IMR-90 (cell line): ENCODE measurements at regions not wholly inside any gene's neighbourhood (a gene's known extent, or its start where the extent isn't known, plus 50 kb on each side); places are given as distances from the start of the nearest gene placed in this dataset.

Experiments
- ATAC-seq: fragments of 200-7000 bp; cut with Tn5 transposase; 2 replicates; pipeline ENCODE4 v1.9.1; 2020; ENCODE audit warnings: low read depth, mild to moderate bottlenecking, moderate library complexity
- BruUV-seq: library from RNA; stranded (reverse); fragments of 400-500 nt; replicated peaks from 2 replicates; lab custom pipeline; 2021; lab: Mats Ljungman, UMichigan
- CTCF ChIA-PET: fragments of 300-600 bp; formaldehyde crosslinking; extraction: SDS; loops from one replicate; lab custom pipeline; 2021; ENCODE audit warnings: antibody characterized with exemption; lab: Yijun Ruan, JAX
- POLR2A ChIA-PET: fragments of 300-600 bp; sonication (Branson Sonifier 250); formaldehyde crosslinking; loops from one replicate; lab custom pipeline; 2022; ENCODE audit warnings: antibody characterized with exemption; ENCODE audit not compliant: unreplicated experiment; lab: Charles Lee
- DNase-seq: peaks from one replicate; pipeline ENCODE4 v3.0.0; 2013
- H2AFZ ChIP-seq: replicated peaks from 2 replicates; pipeline ENCODE3; 2013; ENCODE audit warnings: low read length, mild to moderate bottlenecking; ENCODE audit not compliant: poor library complexity
- H2AK5ac ChIP-seq: 2 replicates; pipeline ENCODE4 v1.6.1; 2013; ENCODE audit warnings: low read depth, low read length, inconsistent platforms
- H2AK9ac ChIP-seq: replicated peaks from 2 replicates; pipeline ENCODE3; 2013; ENCODE audit warnings: mild to moderate bottlenecking, low read depth, low read length, moderate library complexity; ENCODE audit not compliant: poor library complexity
- H2BK120ac ChIP-seq: 2 replicates; pipeline ENCODE4 v1.6.1; 2013; ENCODE audit warnings: low read depth, low read length, inconsistent platforms
- H2BK15ac ChIP-seq: 3 replicates; pipeline ENCODE4 v1.6.1; 2013; ENCODE audit warnings: low read depth, low read length, inconsistent platforms
- H2BK20ac ChIP-seq: 2 replicates; pipeline ENCODE4 v1.6.1; 2013; ENCODE audit warnings: low read depth, mild to moderate bottlenecking, inconsistent platforms, low read length, moderate library complexity
- H2BK5ac ChIP-seq: 2 replicates; pipeline ENCODE4 v1.6.1; 2013; ENCODE audit warnings: mild to moderate bottlenecking, low read depth, low read length, inconsistent platforms; ENCODE audit not compliant: poor library complexity, severe bottlenecking
- H3K14ac ChIP-seq: replicated peaks from 2 replicates; pipeline ENCODE4 v1.6.1; 2013; ENCODE audit warnings: low read depth, low read length, inconsistent platforms
- H3K18ac ChIP-seq: 2 replicates; pipeline ENCODE4 v1.6.1; 2013; ENCODE audit warnings: low read depth, low read length, control low read depth
- H3K23ac ChIP-seq: 2 replicates; pipeline ENCODE4 v1.6.1; 2013; ENCODE audit warnings: low read depth, low read length, inconsistent platforms
- H3K27ac ChIP-seq: 2 replicates; pipeline ENCODE4 v1.5.1; 2013; ENCODE audit warnings: mild to moderate bottlenecking, control low read depth, low read length; ENCODE audit not compliant: insufficient read depth
- H3K27me3 ChIP-seq: 2 replicates; pipeline ENCODE4 v1.6.1; 2013; ENCODE audit warnings: low read length; ENCODE audit not compliant: control insufficient read depth, insufficient read depth
- H3K36me3 ChIP-seq: 2 replicates; pipeline ENCODE4 v1.6.1; 2013; ENCODE audit warnings: low read length, mixed read lengths; ENCODE audit not compliant: control insufficient read depth, insufficient read depth
- H3K4ac ChIP-seq: 2 replicates; pipeline ENCODE4 v1.6.1; 2013; ENCODE audit warnings: low read depth, low read length, inconsistent platforms
- H3K4me1 ChIP-seq: 2 replicates; pipeline ENCODE4 v1.6.1; 2013; ENCODE audit warnings: low read length, mixed read lengths; ENCODE audit not compliant: control insufficient read depth, insufficient read depth
- H3K4me2 ChIP-seq: 2 replicates; pipeline ENCODE4 v1.6.1; 2013; ENCODE audit warnings: low read depth, mild to moderate bottlenecking, control low read depth, low read length, moderate library complexity
- H3K4me3 ChIP-seq: 2 replicates; pipeline ENCODE4 v1.5.1; 2013; ENCODE audit warnings: low read depth, mild to moderate bottlenecking, control low read depth, low read length, moderate library complexity; ENCODE audit not compliant: insufficient read depth
- H3K56ac ChIP-seq: 2 replicates; pipeline ENCODE4 v1.6.1; 2013; ENCODE audit warnings: low read length, inconsistent platforms; ENCODE audit not compliant: insufficient read depth; ENCODE audit errors: extremely low read depth
- H3K79me1 ChIP-seq, 2 experiments: 2 replicates each; pipeline ENCODE4 v1.6.1; 2013; ENCODE audit warnings: low read length in 2 of 2, inconsistent platforms in 1 of 2, low read depth in 1 of 2
- H3K9ac ChIP-seq: 2 replicates; pipeline ENCODE4 v1.6.1; 2013; ENCODE audit warnings: low read depth, low read length, control low read depth
- H3K9me1 ChIP-seq: 2 replicates; pipeline ENCODE4 v1.6.1; 2013; ENCODE audit warnings: low read length, inconsistent platforms; ENCODE audit not compliant: insufficient read depth
- H3K9me3 ChIP-seq: 2 replicates; pipeline ENCODE4 v1.6.1; 2013; ENCODE audit warnings: low read length; ENCODE audit not compliant: control insufficient read depth, insufficient read depth
- H4K20me1 ChIP-seq: 2 replicates; pipeline ENCODE4 v1.6.1; 2013; ENCODE audit warnings: low read length, inconsistent platforms; ENCODE audit not compliant: insufficient read depth
- H4K5ac ChIP-seq: 2 replicates; pipeline ENCODE4 v1.6.1; 2013; ENCODE audit warnings: mild to moderate bottlenecking, low read depth, low read length, control low read depth
- H4K8ac ChIP-seq, 2 experiments: 2 replicates each; pipeline ENCODE4 v1.6.1; 2013; ENCODE audit warnings: low read depth in 2 of 2, low read length in 2 of 2, control low read depth in 1 of 2, inconsistent platforms in 1 of 2
- H4K91ac ChIP-seq: 2 replicates; pipeline ENCODE4 v1.6.1; 2013; ENCODE audit warnings: low read depth, low read length, inconsistent platforms; ENCODE audit not compliant: insufficient read depth
- BHLHE40 ChIP-seq: fragments of 150-350 bp; IDR thresholded peaks from 2 replicates; pipeline ENCODE4 v1.6.1; 2016; ENCODE audit warnings: mild to moderate bottlenecking, low read depth, low read length
- CEBPB ChIP-seq: IDR thresholded peaks from 2 replicates; pipeline ENCODE4 v1.6.1; 2012; ENCODE audit warnings: low read depth, low read length, improper control_type of control experiment
- CHD1 ChIP-seq: IDR thresholded peaks from 2 replicates; pipeline ENCODE4 v1.6.1; 2012; ENCODE audit warnings: low read depth, low read length, improper control_type of control experiment
- ELK1 ChIP-seq: fragments of 150-350 bp; IDR thresholded peaks from 2 replicates; pipeline ENCODE4 v1.6.1; 2016; ENCODE audit warnings: low read depth, mild to moderate bottlenecking, low read length, moderate library complexity, borderline replicate concordance
- FOS ChIP-seq: fragments of 150-350 bp; IDR thresholded peaks from 2 replicates; pipeline ENCODE4 v1.6.1; 2016; ENCODE audit warnings: low read depth, low read length
- MAFK ChIP-seq: IDR thresholded peaks from 2 replicates; pipeline ENCODE4 v1.6.1; 2012; ENCODE audit warnings: low read depth, low read length, improper control_type of control experiment
- MXI1 ChIP-seq: IDR thresholded peaks from 2 replicates; pipeline ENCODE4 v1.6.1; 2012; ENCODE audit warnings: low read depth, mild to moderate bottlenecking, low read length, moderate library complexity, borderline replicate concordance
- NFE2L2 ChIP-seq: fragments of 150-350 bp; IDR thresholded peaks from 2 replicates; pipeline ENCODE4 v1.6.1; 2016; ENCODE audit warnings: low read depth, mild to moderate bottlenecking, low read length
- POLR2A ChIP-seq: IDR thresholded peaks from 2 replicates; pipeline ENCODE4 v1.6.1; 2012; ENCODE audit warnings: mild to moderate bottlenecking, low read depth, low read length
- RAD21 ChIP-seq: IDR thresholded peaks from 2 replicates; pipeline ENCODE4 v1.6.1; 2012; ENCODE audit warnings: low read length, improper control_type of control experiment
- RCOR1 ChIP-seq: IDR thresholded peaks from 2 replicates; pipeline ENCODE4 v1.6.1; 2012; ENCODE audit warnings: mild to moderate bottlenecking, low read length, improper control_type of control experiment; ENCODE audit not compliant: insufficient replicate concordance
- RFX5 ChIP-seq: IDR thresholded peaks from 2 replicates; pipeline ENCODE4 v1.8.0; 2012; ENCODE audit warnings: low read depth, mild to moderate bottlenecking, low read length, moderate library complexity
- SMC3 ChIP-seq: fragments of 150-350 bp; IDR thresholded peaks from 2 replicates; pipeline ENCODE4 v1.6.1; 2016; ENCODE audit warnings: low read depth, mild to moderate bottlenecking, antibody characterized with exemption, low read length, moderate library complexity
- WGBS, 2 experiments: methylation state at CpG; one replicate each; pipeline versions ENCODE4 v1.1.5 to v1.1.7; 2013; ENCODE audit warnings: missing lambda C conversion rate in 2 of 2; ENCODE audit not compliant: insufficient read length in 1 of 2; ENCODE audit errors: extremely low coverage in 2 of 2; 5-methylcytosine and 5-hydroxymethylcytosine counted together
- dilution Hi-C: fragments of 300-500 bp; cut with HindIII; formaldehyde crosslinking; loops from one replicate; pipeline ENCODE4 v1.14.3; 2018; ENCODE audit warnings: low sequenced_read_pairs; ENCODE audit not compliant: unreplicated experiment
- in situ Hi-C: fragments of 300-500 bp; cut with MboI; formaldehyde crosslinking; loops from 3 replicates; pipeline ENCODE4 v1.14.3; 2019; ENCODE audit warnings: low sequenced_read_pairs, inconsistent platforms, mixed read lengths
- intact Hi-C: fragments of 100-400 bp; cut with micrococcal nuclease; formaldehyde crosslinking; loops from 2 replicates; pipeline ENCODE4 v1.10.0; 2022
- TF ChIP-seq, protein P1 (sequence below): conservative IDR thresholded peaks from 2 replicates; pipeline ENCODE4 v1.5.1; 2012; ENCODE audit warnings: mild to moderate bottlenecking, low read depth, low read length, improper control_type of control experiment
- TF ChIP-seq, protein P2 (sequence below): fragments of 150-350 bp; IDR thresholded peaks from 2 replicates; pipeline ENCODE4 v1.6.1; 2017; ENCODE audit warnings: mild to moderate bottlenecking, antibody characterized with exemption, low read length, low read depth

DNA sequence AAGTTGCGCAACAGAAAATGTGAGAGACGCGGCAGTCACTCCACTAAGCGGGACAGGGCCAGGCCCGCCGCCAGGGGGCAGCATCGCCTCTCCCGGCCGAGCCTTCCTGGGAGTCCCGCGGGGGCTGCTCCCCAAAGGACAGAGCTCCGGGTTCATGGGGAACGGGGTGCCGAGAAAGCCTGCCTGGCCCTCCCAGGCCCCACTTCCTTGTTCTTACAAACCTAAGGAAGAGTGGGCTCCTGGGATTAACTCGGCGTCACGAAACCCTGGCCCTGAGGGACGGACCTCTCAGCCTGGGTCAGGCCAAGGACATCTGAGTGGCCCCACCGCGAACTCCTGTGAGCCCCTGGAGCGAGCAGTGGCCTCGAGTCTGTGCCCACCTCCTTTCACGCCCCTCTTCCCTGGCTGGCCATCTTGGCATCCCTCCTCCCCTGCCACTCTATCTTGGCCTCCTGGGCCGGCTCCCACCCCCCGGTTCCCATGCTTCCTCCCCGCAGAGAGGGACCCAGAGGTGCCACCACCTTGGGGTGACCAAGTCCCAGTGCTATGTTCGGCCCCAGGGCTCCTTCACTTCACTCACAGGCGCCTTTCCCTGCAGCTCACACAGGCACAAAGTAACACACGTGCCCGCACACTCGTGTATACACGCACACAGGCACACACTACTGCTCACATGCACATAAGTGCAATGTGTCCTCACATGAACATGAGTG lies 99.9 kb upstream of the FGF3 start:
- peak; percentile 57 for DNase-seq
- H3K79me1 ChIP-seq = no peaks in the 10 kb centered on the region
- no TSS peak for BruUV-seq
- ChIA-PET POLR2A (no interaction called here), CTCF (interaction anchor here (1.2 to 1.5 kb wide), 2 partner anchors 23 to 277 kb away, joined by 3 to 7 read pairs; no protein-coding TSS in a partner anchor)
- intact Hi-C loops (loop anchor here (5.0 kb wide), 1 partner anchor 158 kb away; the partner anchor contains the start of gene ANO1), dilution Hi-C loops (loop anchor here (25.0 kb wide), 1 partner anchor 243 kb away; no protein-coding TSS in a partner anchor), in situ Hi-C loops (no loop called here)
- no peak overlapping the region; the same call in 1 of the 2 replicates for H3K18ac ChIP-seq
- no peak overlapping the region; the same call in 1 of the 2 replicates for H4K5ac ChIP-seq
- H2AK9ac ChIP-seq = peak overlapping the region; percentile 89
- peak overlapping the region; percentile 99 for H2AK5ac ChIP-seq
- 68% methylated on average over 18 of the region's 32 CpGs; no CpG with 5 or more reads in 1 of the 2 experiments for WGBS, 2 experiments
- H3K27me3 ChIP-seq = no peaks in the 10 kb centered on the region; the same call in 1 of the 2 replicates
- H3K9me3 ChIP-seq = no peaks in the 10 kb centered on the region
- H4K91ac ChIP-seq = peak overlapping the region; percentile 66
- H3K14ac ChIP-seq = peak overlapping the region; percentile 71
- H2BK5ac ChIP-seq = no peak overlapping the region
- H4K8ac ChIP-seq = peak overlapping the region in 1 of 2 experiments; percentile 72; a peak in 1 of 4 replicates
- no peak overlapping the region for H3K23ac ChIP-seq
- no peak overlapping the region for H3K9ac ChIP-seq
- H3K4ac ChIP-seq = peak overlapping the region; percentile 90
- no peak overlapping the region for H3K27ac ChIP-seq
- H2BK20ac ChIP-seq = peak overlapping the region; percentile 81
- H3K4me3 ChIP-seq = no peak overlapping the region
- no peaks in the 10 kb centered on the region for H4K20me1 ChIP-seq
- peak overlapping the region; percentile 88 for H2BK120ac ChIP-seq
- peak overlapping the region; percentile 54; the same call in 2 of the 3 replicates for H2BK15ac ChIP-seq
- no peaks in the 10 kb centered on the region for H3K36me3 ChIP-seq
- H2AFZ ChIP-seq = peak overlapping the region; percentile 81
- no peak overlapping the region for H3K56ac ChIP-seq
- peak; percentile 68 for ATAC-seq
- H3K4me1 ChIP-seq = peaks cover 7% of the 10 kb centered on the region
- no peak overlapping the region for H3K4me2 ChIP-seq
- H3K9me1 ChIP-seq = no peaks in the 10 kb centered on the region
- TF ChIP-seq RAD21 (peak; percentile 88), FOS (no peak), POLR2A (0 out of 2 replicates have a peak, but pooled peaks have one; percentile 26), RCOR1 (no peak), CHD1 (no peak), BHLHE40 (no peak), ELK1 (no peak), RFX5 (no peak), NFE2L2 (no peak), SMC3 (peak; percentile 96), MAFK (no peak), MXI1 (no peak), CEBPB (peak; percentile 100)
- TF ChIP-seq, protein P1, sequence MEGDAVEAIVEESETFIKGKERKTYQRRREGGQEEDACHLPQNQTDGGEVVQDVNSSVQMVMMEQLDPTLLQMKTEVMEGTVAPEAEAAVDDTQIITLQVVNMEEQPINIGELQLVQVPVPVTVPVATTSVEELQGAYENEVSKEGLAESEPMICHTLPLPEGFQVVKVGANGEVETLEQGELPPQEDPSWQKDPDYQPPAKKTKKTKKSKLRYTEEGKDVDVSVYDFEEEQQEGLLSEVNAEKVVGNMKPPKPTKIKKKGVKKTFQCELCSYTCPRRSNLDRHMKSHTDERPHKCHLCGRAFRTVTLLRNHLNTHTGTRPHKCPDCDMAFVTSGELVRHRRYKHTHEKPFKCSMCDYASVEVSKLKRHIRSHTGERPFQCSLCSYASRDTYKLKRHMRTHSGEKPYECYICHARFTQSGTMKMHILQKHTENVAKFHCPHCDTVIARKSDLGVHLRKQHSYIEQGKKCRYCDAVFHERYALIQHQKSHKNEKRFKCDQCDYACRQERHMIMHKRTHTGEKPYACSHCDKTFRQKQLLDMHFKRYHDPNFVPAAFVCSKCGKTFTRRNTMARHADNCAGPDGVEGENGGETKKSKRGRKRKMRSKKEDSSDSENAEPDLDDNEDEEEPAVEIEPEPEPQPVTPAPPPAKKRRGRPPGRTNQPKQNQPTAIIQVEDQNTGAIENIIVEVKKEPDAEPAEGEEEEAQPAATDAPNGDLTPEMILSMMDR = peak; percentile 92
- TF ChIP-seq, protein P2, sequence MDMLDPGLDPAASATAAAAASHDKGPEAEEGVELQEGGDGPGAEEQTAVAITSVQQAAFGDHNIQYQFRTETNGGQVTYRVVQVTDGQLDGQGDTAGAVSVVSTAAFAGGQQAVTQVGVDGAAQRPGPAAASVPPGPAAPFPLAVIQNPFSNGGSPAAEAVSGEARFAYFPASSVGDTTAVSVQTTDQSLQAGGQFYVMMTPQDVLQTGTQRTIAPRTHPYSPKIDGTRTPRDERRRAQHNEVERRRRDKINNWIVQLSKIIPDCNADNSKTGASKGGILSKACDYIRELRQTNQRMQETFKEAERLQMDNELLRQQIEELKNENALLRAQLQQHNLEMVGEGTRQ = no peak
